COR-L47 (cell line): ENCODE measurements at regions not wholly inside any gene's neighbourhood (a gene's known extent, or its start where the extent isn't known, plus 50 kb on each side); places are given as distances from the start of the nearest gene placed in this dataset.
"Not testable (repeated sequence)": the region's sequence is repeated elsewhere in the genome, so short reads cannot be mapped to it uniquely, and the experiment has no call there.

Experiments used
- DNase-seq: peaks from one replicate; lab custom pipeline; 2025; lab: John Stamatoyannopoulos, UW

DNA sequence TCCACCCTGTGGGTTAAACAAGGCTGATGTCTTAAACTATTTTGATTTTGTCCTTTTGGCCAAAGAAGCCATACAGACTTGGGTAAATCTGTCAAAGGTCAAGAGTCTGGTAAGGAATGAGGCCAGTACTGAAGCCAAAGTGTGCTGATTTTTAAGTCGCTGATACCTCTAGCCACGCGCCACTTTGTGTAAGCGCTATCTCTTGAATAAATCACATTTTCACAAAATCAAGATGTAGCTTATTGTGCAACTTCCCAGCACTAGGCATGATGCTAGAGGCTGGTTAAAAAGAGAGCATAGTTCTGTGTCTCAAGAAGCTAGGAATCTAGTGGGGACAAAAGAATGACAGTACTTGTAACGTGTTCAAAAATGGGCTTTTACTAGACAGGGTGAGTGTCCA is 510.6 kb upstream of the RAB6C start:
- DNase-seq, result no peak

DNA sequence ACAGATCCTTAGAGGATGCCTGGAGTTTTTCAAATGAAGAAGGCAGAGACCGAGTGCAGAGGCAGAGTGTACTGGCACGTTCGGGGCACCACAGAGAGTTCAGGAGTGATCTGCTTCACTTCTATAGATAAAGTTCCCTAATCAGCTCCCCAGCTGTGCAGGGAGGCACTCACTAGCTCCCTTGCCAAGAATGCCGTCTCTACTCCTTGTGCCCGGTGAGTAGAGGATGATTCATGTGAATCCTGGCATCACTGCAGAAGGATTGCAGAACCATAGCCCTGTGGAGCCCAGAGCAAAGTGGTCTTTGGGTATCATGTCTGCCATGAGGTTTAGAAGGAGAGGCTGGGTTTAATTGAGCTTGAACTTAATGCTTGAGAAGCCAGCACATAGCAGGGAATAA is 510.1 kb upstream of the RAB6C start:
- DNase-seq, result no peak

DNA sequence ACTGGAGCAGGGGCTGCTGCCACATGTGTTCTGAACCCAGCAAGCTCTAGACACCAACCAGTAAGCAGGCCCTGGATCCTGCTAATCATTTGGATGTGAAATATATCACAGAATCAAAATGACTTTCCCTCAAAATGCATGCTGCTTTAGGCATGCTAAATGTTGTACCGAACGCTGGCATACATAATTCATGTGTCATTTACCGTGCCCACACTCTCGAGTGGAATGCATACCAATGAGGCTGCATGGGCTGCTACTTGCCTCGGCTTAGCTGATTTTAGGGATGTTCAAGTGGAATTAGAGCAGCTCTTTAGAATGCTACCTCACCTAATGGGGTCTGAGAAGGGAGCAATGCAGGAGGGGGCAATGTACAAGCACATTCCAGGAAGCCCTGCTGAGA is 509.6 kb upstream of the RAB6C start:
- DNase-seq, result no peak

DNA sequence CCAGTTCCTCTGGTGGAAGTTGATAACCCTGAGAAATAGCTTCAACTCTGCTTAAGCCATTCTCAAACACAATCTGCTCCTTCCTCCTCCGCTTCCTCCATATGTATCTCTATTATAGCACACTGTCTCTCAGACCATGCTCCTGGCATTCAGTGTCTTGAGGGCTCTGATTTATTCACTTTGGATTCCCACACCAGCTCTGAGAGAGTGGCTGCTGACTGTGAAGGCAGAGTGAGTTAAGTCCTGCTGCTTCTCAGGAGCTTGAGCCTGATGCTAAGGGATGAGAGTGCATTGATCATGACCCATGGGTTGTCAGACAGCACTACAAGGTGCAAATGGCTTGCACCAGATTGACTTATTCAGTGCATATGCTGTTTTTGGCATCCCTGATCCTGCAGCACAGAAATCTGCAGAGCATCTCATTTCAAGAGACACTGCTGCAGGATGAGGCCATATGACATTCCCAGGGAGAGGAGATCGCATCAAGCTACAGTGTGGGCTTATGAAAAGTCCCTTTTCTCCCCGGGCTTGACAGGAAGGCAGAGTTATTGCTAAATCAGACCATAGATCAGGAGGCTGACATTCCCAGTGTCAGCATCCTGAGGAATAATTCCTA is 500.5 kb upstream of the RAB6C start:
- no peak for DNase-seq

GRCh38 chr2:129479892-129480291 is 499.6 kb upstream of the RAB6C start:
- no peak for DNase-seq

DNA sequence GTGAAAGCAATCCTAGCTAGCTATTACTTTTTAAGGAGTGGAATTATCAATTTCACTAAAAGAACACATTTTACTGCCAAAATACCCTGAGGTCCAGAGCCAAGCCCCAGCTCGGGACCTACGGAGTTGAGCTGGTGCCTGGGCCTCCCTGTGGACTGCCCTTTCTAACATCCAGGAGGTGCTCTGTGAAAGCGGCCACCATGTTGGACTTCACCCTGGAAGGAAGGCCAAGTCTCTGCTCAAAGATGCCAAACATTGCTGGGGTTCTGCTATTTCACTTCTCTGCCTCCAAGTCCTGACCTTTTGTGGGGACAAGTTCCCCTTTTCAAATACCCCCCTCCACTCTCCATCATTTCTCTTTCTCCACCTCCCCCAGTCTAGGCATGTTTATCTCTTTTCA is 498.7 kb upstream of the RAB6C start:
- DNase-seq, result no peak

GRCh38 chr2:129481306-129482219 is 497.9 kb upstream of the RAB6C start:
- no peak for DNase-seq

DNA sequence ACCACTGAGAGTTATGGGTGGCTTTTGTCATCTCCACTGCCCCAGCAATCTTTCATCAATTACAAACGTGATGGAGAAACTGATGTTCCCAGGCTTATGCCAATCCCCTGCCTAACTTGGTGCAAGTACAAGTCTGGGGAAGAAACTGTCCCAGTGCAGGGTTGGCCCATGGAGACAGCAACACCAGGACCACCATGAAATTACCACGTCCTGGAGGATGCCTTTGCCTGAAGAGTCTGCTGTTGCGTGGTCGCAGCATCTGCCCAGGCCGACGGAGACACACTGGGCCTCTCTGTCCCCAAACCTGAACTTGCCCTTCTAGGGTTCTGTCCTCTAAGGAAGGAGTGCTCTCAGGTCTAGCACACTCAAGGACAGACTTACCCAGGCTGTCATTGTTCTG is 496.8 kb upstream of the RAB6C start:
- DNase-seq, result no peak

DNA sequence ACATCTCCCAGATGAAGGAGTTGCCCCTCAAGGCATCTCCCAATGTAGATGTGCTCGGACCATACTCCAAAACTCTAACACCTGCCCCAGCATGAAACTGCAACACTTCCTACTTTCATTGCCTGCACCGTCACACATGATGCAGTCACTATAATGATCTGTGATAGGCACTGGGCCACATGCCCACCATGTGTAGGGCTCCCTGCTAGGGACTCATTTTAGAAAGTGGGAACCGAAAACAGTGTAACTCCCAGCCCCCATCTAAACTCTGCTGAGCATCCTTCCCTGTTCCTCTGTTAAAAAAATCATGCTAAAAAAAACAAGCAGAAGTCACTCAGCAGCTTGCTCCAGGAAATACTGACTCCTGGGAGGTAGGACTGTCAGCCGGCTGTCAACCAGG is 496.1 kb upstream of the RAB6C start:
- no peak for DNase-seq

GRCh38 chr2:129484999-129485897 is 494.2 kb upstream of the RAB6C start:
- DNase-seq, result no peak

- DNase-seq, result no peak
These were observed 491.1 kb upstream of the RAB6C start for GRCh38 chr2:129488376-129488775.

DNA sequence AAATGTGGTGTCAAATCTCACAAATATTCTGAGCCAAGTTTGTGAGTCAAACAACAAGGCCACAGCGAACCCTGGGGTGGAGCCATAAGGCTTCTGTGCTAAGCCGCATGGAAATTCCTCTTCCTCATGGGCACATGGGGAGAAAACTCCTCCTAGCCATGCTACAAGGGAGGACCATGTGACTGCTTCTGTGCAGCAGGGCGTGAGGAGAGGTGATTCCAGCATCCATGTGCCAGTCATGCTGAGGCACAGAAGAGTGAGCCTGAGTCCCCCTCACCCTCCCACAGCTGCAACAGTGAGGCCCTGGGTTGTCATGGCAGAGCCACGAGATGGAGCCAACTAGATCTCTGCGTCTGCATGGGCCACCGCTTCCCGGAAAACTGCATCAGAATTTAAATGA is 488.8 kb upstream of the RAB6C start:
- DNase-seq, result no peak

DNA sequence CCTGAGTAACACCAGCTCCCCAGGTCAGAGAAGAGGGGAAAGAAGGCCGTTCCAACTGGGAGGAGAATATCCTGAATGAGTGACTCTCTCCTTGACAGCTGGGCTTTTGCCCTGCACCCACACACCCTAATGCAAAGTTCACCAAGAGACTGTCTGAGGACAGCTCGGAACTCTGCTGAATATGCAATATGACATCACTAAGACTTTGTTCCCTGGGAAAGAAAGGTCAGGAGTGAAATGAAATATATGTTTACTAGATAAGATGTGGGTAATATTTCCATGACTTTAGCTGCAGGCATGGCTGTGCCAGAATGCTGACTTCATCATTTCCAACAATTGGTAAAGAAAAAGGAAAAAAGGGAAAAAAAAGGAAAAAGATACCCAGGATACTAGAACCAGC is 488.2 kb upstream of the RAB6C start:
- DNase-seq, result no peak

DNA sequence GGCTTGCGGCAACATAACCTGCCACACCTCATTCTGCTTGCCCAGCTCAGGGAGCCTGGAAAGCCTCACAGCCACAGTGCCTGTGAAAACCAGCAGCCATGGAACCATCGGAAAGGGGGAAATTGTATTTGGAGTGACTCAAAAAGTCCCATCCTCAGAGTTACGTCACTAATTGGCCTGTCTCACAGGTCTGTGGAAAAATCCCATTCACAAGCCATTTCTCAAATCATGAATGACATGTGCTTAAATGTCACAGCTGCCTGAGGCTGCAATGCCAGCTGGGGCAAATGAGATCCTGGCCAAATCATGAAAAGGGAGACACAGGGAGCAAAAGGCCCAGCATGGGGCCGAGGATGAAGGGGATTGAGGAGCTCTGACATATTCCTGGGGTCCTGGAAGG is 486.9 kb upstream of the RAB6C start:
- DNase-seq, result no peak

- no peak for DNase-seq
These were observed 479.7 kb upstream of the RAB6C start for GRCh38 chr2:129499747-129500146.

- DNase-seq, result no peak
These were observed 476.7 kb upstream of the RAB6C start for GRCh38 chr2:129502781-129503180.

DNA sequence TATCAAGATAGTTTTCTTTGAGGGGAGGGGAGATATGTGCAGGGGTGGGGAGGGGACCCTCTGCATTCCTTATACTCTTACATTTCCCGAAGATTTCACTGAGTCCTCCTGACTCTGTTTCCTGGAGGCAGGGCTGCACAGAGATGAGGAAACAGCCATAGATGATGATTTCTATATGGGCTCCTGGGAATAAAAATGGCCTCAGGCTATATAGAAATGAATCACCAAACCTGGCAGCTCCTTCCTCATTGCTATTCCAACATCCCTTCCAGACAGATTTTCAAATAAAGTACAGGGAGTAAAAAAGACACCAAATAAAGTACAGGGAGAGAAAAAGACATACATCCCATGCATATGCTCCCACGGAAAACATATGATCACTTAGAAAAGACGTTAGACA is 474.8 kb upstream of the RAB6C start:
- DNase-seq, result no peak

- no peak for DNase-seq
These were observed 460.5 kb upstream of the RAB6C start for GRCh38 chr2:129518937-129519336.

DNA sequence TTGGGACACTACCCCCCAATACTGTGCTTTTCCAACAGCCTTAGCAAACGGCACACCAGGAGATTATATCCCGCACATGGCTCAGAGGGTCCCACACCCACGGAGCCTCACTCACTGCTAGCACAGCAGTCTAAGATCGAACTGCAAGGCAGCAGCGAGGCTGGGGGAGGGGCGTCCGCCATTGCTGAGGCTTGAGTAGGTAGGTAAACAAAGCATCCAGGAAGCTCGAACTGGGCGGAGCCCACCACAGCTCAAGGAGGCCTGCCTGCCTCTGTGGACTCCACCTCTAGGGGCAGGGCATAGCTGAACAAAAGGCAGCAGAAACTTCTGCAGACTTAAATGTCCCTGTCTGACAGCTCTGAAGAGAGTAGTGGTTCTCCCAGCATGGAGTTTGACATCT is 447.3 kb upstream of the RAB6C start:
- not testable (repeated sequence) for DNase-seq

DNA sequence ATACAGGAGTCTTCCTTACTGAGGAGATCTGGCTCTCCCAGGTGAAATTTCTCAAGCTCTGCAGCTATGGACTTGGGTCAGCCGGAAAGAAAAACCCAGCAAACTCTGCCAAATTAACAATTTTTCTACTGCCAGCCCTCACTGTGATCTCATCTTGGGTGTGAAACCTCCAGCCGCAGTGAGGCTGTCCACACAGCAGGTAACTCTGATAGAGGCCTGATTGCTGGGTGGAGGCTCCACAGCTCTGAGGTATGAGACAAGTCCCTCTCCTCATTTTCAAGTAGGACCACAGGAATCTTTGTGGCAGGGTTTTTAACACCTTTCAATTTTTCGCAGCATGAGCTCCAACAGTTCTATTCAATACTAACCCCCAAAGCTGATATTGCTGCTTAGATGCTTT is 430.6 kb upstream of the RAB6C start:
- DNase-seq, result no peak

- DNase-seq, result no peak
These were observed 428.9 kb upstream of the RAB6C start for GRCh38 chr2:129550536-129550935.

DNA sequence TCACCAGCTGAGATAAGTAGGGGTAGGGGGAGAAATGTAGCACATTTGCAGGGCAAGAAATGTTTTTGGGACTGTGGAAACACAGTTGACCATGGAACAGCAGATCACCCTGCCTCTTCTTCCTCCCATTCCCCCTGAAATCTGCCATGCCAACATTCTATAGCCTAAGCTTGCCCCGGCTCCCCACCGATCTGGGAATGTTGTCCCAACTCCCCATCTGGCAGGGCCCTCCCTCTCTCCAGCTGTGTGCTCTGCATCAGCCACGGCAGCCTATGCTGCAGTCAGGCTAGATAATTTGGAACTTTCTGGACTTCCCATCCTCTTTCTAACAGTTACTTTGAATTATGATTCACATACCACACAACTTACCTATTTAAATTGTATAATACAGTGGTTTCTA is 425.1 kb upstream of the RAB6C start:
- no peak for DNase-seq

GRCh38 chr2:129559101-129559500 is 420.4 kb upstream of the RAB6C start:
- no peak for DNase-seq
